ENCODE measurements at regions not wholly inside any gene's neighbourhood (a gene's known extent, or its start where the extent isn't known, plus 50 kb on each side); places are given as distances from the start of the nearest gene placed in this dataset.
"Not testable (repeated sequence)": the region's sequence is repeated elsewhere in the genome, so short reads cannot be mapped to it uniquely, and the experiment has no call there.

DNA sequence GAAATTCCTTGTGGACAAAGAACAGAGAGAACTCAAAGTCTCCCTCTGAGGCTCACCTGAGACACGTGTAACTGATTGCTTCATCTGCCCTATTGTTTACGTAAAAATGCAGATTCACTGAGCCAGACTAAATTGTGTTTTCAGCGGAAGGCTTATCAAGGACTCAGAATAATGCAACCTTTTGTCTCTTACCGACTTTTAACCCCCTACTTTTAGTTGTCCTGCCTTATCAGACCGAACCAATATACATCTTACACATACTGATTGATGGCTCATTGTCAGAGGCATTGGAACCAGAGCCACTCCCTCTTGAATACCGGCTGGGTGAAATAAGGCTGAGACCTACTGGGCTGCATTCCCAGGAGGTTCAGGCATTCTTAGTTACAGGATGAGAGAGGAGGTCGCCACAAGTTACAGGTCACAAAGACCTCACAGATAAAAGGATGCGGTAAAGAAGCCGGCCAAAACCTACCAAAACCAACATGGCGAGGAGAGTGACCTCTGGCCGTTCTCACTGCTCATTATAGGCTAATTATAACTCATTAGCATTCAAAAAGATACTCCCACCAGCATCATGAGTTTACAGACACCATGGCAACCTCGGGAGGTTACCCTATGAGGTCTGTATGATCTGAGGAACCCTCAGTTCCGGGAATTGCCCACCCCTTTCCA lies 95.5 kb upstream of the ZNF184 start:
- no peak for DNase-seq

DNA sequence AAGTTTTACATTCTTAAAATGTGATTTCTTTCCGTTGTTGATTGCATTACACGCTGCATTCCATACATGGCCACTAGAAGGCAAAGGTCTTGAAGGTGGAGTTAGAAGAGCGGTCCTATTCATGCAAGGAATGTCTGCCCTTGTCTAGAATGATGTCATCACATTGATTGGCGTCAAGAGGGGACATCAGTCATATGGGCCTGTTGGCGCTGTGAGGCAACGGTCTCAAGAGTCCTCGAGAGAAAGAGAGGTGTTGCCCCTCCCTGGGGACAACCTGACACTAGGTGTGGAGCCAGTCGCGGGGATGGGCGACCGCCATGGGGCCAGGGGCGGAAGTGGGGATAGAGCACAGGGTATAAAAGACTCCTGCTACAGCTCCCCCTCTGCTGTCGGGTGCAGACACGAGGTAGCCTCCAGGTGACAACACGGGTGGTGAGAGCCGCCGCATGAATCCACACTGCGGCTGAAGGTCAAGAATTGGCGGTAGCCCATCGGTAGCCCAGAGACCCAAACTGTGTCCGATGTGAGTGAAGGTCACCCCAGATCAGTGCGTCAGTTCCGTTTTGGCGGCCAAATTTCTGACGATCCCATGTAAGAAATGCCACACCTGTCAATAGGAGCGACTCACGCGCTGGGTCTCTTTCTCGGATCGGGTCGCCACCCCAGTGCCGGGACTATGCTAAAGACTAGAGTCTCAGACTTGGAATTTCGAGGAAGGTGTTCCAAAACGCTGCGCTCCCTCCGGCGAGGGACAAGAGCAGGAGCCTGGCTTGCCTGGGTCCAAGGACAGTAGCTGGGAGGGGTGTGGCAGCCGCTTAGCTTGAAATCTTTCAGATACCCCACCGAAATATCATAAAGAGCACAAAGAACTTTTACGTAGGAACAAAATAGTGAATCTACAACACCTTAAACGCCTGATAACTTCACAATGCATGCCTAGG lies 93.2 kb upstream of the ZNF184 start:
- no peak for DNase-seq

DNA sequence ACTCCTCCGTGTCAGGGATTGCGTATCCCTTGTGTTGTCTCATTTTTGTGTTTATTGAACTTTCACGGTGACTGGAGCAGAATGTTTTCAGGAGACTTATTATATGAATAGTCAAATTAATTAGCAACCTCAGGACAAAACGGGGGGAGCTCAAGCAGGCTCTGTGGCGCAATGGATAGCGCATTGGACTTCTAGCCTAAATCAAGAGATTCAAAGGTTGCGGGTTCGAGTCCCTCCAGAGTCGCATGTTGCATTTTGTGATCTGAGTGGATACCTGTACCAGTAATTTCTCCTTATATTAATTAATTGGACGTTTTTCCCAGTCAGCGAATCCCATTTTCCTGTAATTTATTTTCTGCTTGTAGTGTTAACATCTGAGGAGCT lies 89.1 kb upstream of the ZNF184 start:
- no peak for DNase-seq

DNA sequence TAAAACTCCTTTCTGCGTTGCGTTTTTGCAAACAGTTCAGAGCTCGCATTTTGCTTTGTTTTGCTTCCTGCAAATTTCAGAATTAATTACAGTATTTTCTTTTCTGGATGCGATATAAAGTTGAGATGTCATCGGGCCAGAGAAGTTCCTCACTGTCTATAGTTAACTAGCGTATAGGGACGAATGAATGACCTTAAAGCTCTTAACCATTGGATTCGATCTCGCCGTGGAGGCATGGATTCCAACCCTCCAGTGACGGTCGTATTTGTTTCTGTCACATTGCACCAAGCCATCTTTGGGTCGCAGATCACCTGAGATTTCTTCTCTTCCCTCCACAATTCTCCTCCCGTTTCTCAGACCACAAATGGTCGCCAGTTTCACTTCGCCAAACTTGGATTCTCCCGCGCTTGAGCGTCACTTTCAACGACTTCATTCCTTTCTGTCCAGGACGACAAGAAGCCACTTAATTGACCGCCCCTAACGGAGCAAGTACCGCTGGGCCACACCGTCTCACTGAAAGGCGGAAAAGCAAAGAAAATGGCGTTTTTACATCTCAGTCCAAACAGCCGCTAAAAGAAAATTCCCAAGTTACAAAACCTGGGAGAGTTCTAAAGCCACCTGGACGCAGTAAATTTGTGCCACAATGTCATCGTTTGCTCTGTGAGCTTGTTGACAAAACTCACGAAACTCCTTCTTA lies 85.3 kb upstream of the ZNF184 start:
- no peak for DNase-seq

DNA sequence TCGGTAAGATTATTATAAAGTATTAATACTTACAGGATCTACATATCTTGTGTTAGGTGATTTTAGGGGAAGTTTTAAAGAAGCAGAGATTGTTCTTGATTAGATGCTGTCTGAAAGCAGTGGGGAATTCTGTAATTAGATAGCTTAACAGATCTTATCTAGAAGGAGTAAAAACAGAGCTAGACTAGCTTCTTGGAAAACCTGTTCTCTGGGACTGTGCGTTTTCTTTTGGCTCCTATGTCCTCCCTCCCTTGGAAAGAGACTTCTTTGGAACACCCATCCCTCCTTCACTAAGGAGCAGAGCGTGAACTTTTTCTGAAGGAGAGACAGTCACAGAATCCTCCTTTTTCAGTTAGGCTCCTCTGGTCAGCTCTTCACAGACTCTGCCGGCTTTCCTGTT lies 83.5 kb upstream of the ZNF184 start:
- no peak for DNase-seq

DNA sequence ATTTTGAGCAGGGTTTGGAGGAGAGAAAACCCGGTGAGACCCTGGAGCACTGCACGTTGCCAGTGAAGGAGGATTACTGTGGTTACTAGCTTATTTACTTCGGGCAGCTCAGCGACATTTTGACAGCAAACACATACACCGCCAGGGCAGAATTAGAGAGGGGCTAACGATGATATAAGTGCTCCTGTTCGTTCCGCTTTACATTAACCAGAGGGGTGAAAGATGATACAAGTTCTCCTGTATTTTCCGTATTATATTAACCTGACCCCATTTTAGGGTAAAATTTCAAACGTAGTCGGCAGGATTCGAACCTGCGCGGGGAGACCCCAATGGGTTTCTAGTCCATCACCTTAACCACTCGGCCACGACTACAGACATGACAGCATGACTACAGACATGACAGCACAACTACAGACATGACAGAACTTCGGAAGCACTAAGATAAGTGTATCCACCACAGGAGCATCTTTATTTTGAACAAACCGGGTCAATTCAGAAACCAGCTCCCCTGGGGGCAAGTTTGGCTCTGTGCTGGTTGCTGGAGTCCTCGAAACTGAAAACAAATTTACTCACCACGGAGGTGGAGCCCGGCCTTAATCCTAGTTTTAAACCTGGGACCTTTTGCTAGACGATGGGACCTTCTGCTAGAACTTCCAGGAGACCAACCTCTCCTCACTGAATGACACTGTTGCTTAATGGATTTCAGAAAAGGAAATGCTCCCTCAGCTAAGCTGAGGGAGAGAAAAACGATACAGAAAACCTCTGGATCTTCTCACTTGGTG lies 80.4 kb upstream of the ZNF184 start:
- DNase-seq: no peak

DNA sequence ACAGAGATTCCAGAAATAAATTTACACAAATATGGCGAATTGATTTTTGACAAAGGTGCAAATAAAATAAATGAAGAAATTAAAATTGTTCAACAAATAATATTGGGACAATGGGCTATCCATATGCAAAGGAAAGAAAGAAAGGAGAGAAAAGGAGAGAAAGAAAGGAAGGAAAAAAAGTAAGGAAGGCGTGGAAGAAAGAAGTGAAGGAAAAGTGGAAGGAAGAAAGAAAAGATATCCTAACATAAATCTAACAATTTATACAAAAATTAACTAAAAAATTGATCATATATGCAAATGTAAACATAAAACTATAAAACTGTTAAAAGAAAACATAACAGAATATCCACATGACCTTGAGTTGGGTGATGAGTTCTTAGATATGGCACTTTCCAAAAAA lies 78.7 kb upstream of the ZNF184 start:
- no peak for DNase-seq

DNA sequence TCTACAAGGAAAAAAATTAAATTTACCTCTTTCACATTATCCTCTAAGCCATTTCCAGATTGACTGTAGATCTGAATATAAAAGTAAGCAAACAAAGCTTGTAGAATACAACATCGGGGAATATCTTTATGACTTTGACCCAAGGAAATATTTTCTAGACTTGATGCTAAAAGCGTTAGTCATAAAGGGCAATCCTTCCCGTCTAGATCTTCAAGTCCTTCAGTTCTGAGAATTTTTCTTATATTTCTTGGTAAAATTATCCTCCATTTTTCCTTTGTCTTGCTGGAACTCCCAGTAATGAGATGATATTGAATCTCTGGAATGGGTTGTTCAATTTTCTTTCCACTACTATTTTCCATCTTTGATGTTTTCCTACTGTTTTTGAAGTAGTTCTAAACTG lies 77.8 kb upstream of the ZNF184 start:
- DNase-seq: no peak

DNA sequence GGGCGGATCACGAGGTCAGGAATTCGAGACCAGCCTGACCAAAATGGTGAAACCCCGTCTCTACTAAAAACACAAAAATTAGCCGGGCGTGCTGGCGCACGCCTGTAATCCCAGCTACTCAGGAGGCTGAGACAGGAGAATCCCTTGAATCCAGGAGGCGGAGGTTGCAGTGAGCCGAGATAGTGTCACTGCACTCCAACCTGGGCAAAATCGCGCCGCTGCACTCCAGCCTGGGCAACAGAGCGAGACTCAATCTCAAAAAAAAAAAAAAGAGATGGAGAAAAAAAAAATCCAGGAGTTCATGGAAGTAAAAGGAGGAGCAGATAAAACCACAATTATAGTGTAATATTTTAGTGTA lies 76.3 kb upstream of the ZNF184 start:
- not testable (repeated sequence) for DNase-seq

DNA sequence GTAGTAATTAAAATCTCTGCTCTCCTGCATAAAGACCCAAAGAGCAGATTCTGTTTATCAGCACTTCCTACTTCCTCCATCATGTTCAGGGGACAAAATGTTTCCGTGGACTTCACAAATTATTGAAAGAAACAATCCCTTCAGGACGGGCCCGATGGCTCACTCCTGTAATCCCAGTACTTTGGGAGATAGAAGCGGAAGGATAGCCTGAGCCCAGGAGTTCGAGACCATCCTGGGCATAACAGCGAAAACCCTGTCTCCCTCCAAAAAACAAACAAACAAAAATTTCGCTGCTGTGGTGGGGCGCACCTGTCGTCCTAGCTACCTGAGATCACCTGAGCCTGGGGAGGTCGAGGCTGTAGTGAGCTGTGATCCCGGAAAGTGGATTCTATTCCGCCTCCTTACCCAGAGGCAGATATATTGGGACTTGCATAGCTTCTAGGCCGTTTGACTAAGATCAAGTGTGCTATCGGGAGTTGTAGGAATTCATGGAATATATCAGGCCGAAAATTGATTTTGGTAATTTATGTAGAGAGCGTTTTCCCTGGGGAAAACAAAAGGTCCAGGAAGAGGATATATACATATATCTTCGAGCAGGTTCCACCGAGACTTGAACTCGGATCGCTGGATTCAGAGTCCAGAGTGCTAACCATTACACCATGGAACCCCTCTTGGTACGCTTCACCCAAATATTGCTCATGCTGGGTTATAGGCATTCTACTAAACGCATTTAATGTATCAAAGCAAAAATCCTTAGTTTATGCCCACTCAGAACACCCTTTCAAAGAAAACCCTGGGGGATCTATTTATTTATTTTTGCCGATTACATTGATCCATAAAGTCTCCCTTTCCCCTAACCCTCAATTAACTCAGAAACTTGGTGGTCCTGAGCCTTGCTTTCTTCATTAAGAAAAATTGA lies 74.5 kb upstream of the ZNF184 start:
- no peak for DNase-seq

DNA sequence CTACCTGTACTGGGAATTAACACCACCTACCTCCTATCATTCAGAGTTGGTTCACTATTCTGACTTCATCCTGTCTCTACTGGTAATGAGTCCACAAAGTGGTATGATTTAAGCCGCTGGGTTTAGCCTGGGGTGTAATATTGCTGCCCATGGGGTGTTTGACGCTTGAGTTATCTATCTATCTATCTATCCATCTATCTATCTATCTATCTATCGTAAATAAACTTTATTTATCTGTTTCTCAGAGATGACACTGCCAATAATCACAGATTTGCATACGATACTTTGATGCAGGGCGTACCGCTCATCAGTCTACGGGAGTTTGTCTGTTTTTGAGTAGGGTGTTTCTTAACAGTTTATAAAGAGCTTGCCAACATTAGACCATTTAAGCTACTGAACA lies 73.6 kb upstream of the ZNF184 start:
- no peak for DNase-seq

DNA sequence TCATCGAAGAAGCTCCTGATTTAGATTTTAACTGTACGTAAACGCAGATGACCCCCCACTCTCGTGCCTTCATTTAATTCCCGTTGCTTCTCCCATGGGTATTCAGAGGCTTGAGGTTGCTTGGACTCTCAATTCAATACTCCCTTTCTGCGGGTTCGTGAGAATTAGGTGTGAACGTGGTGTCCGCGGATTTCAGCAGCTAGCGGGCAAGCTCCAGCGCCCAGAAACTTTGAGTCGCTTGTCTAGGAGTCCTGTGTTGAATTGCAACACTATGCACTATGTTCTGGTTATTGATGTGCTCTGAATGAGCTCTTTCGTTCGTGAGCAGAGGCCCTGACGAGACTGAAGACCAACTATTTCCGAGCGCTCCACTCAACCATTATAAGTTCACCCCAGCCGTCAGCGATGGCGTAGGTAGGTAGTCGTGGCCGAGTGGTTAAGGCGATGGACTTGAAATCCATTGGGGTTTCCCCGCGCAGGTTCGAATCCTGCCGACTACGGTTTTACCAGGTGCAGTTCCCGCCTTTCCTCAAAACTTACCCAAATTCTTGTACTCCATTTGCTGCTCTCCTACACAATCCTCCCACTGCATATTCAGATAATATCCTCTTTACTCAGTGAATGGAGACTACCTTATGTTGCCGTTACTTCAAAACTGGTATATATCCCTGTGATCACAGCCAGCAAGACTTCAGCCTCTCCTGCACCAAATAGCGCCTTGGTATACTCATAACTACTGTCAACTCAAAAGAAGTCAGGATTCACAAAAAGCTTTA lies 72.6 kb upstream of the ZNF184 start:
- no peak for DNase-seq

DNA sequence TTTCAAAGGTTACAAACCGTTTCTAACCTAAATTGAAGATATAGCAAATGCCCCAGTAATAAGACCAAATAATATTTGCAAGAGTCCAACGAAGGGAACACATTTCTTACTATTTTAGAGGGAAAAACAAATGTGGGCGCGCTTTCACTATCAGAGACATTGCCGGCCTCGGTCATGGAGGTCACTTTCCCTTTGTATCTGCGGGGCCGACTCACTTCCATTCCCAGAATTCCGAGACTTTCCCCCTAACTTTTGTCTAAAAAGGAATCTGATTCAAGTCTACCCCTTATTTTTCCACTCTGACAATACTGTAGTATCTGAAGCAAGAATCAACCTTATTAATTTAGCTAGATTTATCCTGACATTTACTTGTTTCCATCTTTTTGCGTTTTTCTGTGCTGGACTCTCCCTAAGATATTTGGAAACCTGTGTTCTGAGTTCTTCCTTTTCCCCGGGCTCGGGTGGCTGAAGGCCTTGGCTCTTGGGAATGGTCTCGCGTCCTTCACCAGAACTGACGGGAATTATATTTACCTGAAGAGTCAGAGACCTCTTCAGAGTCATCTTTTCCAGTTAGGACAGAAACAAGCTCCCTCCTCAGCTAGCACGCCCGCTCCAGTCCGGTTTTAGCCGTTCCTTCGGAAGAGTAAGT lies 71.8 kb upstream of the ZNF184 start:
- DNase-seq: no peak

DNA sequence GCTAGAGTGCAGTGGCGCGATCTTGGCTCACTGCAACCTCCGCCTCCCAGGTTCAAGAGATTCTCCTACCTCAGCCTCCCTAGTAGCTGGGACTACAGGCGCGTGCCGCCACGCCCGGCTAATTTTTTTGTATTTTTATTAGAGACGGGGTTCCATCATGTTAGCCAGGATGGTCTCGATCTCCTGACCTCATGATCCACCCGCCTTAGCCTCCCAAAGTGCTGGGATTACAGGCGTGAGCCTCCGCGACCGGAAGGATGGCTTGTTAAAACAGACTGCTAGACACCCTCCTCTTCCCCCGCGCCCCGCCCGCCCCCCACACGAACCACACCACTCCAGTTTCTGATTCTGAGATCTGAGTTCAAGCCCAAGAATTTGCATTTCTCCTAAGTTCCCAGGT lies 71.2 kb upstream of the ZNF184 start:
- DNase-seq: not testable (repeated sequence)

DNA sequence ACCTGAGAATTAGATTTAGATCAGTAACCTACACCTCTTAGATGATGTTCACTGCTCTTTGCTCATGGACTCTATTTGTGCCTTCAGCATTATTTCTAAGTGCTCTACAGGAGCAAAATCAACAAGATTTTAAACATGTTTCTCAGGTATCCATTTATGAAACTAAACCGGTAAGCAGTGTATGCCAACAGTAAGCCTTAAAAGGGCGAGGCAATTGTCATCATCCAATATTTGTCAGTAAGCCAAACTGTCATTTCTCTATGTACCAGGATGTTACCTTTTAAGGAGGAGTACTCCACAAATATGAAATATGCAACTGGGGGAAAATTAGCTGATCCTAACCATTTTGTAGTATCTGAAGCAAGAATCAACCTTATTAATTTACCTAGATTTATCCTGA lies 69.6 kb upstream of the ZNF184 start:
- no peak for DNase-seq

DNA sequence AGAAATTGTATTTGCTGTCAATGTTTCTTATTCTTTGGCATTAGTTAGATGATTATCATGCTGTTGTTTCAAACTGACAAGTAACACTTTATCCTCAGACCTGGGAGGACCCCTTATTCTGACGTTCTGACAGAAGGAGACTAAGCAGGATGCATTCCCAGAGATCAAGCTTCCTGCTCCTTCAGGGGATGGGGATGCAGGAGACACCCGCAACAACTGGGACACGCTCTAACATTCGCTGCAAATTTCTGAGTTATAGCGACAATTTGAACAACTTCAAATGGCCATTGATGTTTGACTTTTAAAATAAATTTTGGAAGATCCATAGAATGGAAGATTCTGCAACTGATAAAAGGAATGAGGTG lies 69.0 kb upstream of the ZNF184 start:
- DNase-seq: no peak

DNA sequence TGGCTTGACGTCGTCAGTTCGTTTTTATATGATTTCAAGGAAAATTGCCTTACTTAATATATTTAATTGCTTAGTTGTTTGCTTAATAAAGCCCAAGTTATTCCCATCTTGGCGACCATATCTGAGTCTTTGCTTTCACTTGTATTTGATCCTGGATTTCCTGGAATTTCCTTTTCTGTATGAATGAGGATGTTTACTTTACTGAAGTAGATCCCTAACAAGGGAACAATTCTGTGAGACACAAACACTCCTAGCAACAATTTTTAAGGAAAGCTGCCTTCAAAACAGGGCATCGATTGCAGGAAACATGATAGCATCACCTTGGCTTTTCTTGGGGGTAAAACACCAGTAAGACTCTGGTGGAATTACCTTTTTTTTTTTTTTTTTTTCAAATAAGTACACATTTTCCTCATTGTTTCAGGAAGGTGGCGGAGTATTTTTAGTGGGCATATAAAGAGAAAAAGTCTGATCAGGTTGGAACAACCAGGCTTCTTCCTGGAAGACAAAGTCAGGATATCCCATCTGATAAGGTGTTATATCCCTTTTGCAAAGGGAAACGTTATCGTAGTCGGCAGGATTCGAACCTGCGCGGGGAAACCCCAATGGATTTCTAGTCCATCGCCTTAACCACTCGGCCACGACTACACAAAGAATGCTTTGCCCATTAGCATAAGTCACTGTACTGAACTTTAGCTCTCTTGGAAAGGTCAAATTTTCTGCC lies 68.5 kb upstream of the ZNF184 start:
- no peak for DNase-seq

DNA sequence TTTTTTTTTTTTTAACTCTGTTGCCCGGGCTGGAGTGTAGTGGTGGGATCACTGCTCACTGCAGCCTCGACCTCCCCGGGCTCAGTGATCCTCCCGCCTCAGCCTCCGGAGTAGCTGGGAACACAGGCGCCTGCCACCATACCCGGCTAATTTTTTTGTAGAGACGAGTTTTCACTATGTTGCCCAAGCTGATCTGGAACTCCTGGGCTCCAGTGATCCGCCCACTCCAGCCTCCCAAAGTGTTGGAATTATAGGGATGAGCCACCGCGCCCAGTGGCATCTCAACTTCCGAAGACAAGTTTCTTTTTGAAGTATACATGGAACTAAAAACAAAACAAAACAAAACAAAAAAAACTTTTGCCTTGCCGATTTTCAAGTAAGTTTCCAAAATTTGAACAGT lies 66.6 kb upstream of the ZNF184 start:
- no peak for DNase-seq

DNA sequence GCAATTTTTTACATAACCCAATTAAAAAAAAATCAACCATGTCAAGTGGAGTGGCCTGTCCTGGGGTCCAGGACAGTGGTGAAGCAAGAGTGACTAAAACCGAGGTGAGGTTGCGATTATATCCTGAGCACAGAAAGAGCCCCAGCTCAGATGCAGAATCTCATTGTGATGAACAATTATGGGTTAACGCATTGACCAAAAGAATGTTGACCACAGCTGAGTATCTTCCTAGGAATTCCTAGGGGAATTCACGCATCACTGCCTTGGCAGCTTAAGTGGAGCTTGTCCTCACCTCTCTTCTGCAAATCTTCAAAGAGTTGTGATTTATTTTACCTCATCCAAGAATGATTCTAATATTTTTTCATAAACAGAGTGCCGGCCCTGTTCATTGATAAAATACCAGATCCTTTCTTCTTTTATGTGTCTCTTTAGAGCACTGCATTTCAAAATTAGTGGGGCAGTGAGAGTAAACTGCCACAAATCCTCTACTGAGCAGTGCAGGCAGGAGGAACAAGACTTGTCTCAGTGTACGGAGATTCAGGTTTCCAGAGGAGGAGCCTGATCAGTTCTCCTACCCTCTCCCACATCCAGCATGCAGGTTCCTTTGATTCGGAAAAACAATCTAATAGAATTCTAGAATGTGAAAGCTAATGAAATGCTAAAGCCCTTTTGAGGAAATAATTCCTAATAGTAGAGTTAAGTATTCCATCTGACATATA lies 60.1 kb upstream of the ZNF184 start:
- no peak for DNase-seq
